PFSK-1 (cell line): ENCODE measurements at regions not wholly inside any gene's neighbourhood (a gene's known extent, or its start where the extent isn't known, plus 50 kb on each side); places are given as distances from the start of the nearest gene placed in this dataset.

Source experiments
- FOXP2 ChIP-seq: optimal IDR thresholded peaks from 2 replicates; pipeline ENCODE3; 2011; ENCODE audit warnings: borderline replicate concordance, control low read depth, inconsistent platforms; ENCODE audit not compliant: insufficient read depth; ENCODE audit errors: extremely low read length, extremely low read depth
- POLR2AphosphoS5 ChIP-seq: IDR thresholded peaks from 2 replicates; pipeline ENCODE4 v1.6.1; 2012; ENCODE audit warnings: low read depth, mild to moderate bottlenecking, control low read depth, low read length, moderate library complexity
- REST ChIP-seq, 2 experiments: IDR thresholded peaks; 2 replicates each; pipeline versions ENCODE4 v1.6.1 to v1.8.0; 2011 to 2012; ENCODE audit warnings: low read depth in 2 of 2, low read length in 2 of 2, control low read depth in 1 of 2, inconsistent platforms in 1 of 2, mild to moderate bottlenecking in 1 of 2, moderate library complexity in 1 of 2; ENCODE audit not compliant: insufficient read depth in 1 of 2
- SIN3A ChIP-seq: IDR thresholded peaks from 2 replicates; pipeline ENCODE4 v1.6.1; 2012; ENCODE audit warnings: mild to moderate bottlenecking, low read length, moderate library complexity, borderline replicate concordance; ENCODE audit not compliant: insufficient read depth
- TAF1 ChIP-seq: IDR thresholded peaks from 2 replicates; pipeline ENCODE4 v1.6.1; 2012; ENCODE audit warnings: low read length, control low read depth, borderline replicate concordance; ENCODE audit not compliant: insufficient read depth

- TF ChIP-seq REST (IDR thresholded peaks at IDR 0.05; ENCODE audit: insufficient read depth in 1 of 2, low read depth in 2 of 2, low read length in 2 of 2) (no peak), SIN3A (no peak), TAF1 (no peak), POLR2AphosphoS5 (no peak)
These were observed 336.6 kb upstream of the RPS23 start for GRCh38 chr5:82614706-82615105.

GRCh38 chr5:82613891-82614290 lies 335.7 kb upstream of the RPS23 start:
- no peak for TF ChIP-seq POLR2AphosphoS5
- TF ChIP-seq SIN3A = no peak
- no peak for TF ChIP-seq FOXP2
- TF ChIP-seq TAF1 = no peak
- TF ChIP-seq REST (IDR thresholded peaks at IDR 0.05; ENCODE audit: insufficient read depth in 1 of 2, low read depth in 2 of 2, low read length in 2 of 2) = no peak

GRCh38 chr5:82610686-82611085 lies 332.5 kb upstream of the RPS23 start:
- TF ChIP-seq REST (IDR thresholded peaks at IDR 0.05; ENCODE audit: insufficient read depth in 1 of 2, low read depth in 2 of 2, low read length in 2 of 2) (no peak), POLR2AphosphoS5 (no peak), TAF1 (no peak), FOXP2 (no peak), SIN3A (no peak)

GRCh38 chr5:82605441-82605973 lies 327.4 kb upstream of the RPS23 start:
- TF ChIP-seq SIN3A (no peak), TAF1 (no peak), POLR2AphosphoS5 (no peak), REST (IDR thresholded peaks at IDR 0.05; ENCODE audit: insufficient read depth in 1 of 2, low read depth in 2 of 2, low read length in 2 of 2) (no peak), FOXP2 (no peak)
